Activated naive CD8-positive, alpha-beta T cell treated with anti-CD3 and anti-CD28 coated beads for 36 hours (primary cell): ENCODE measurements at regions not wholly inside any gene's neighbourhood (a gene's known extent, or its start where the extent isn't known, plus 50 kb on each side); places are given as distances from the start of the nearest gene placed in this dataset.

Experiments
- DNase-seq: peaks from one replicate; pipeline ENCODE4 v3.0.0; 2021
- H3K27ac Mint-ChIP-seq: one replicate; pipeline ENCODE4 v1.8.0; 2022; ENCODE audit warnings: mild to moderate bottlenecking, moderate library complexity, mixed read lengths
- H3K27me3 Mint-ChIP-seq: one replicate; pipeline ENCODE4 v1.8.0; 2022; ENCODE audit warnings: mild to moderate bottlenecking, mixed read lengths
- H3K36me3 Mint-ChIP-seq: one replicate; pipeline ENCODE4 v1.8.0; 2021; ENCODE audit warnings: mild to moderate bottlenecking, mixed read lengths
- H3K4me1 Mint-ChIP-seq: one replicate; pipeline ENCODE4 v1.8.0; 2021; ENCODE audit warnings: mixed read lengths
- H3K4me3 Mint-ChIP-seq: one replicate; pipeline ENCODE4 v1.8.0; 2022; ENCODE audit warnings: mild to moderate bottlenecking, moderate library complexity, mixed read lengths
- H3K9me3 Mint-ChIP-seq: one replicate; pipeline ENCODE4 v1.8.0; 2022; ENCODE audit warnings: mixed read lengths

DNA sequence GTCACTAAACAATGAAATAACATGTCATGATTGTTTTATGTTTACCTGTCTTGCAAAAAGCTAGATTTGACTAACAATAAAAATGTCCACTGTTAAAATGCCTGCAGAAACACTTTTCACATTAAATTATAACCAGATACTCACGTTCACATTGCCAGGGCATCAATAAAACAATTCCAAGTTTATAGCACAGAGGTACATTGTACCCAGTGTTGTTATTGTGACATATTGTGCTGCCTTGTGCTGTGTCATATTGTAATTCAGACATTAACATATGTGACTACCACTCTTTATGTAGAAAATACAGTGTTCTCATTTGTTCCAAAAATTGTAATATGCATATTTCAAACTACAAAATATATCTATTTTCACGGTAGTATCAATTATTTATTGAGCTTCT lies 766.1 kb downstream of the NCAM2 start:
- DNase-seq, result no peak
- no peaks in the 10 kb centered on the region for H3K4me1 Mint-ChIP-seq
- H3K4me3 Mint-ChIP-seq, result no peak overlapping the region
- H3K27ac Mint-ChIP-seq, result no peak overlapping the region
- no peaks in the 10 kb centered on the region for H3K27me3 Mint-ChIP-seq
- no peaks in the 10 kb centered on the region for H3K36me3 Mint-ChIP-seq
- peaks cover 2% of the 10 kb centered on the region for H3K9me3 Mint-ChIP-seq

DNA sequence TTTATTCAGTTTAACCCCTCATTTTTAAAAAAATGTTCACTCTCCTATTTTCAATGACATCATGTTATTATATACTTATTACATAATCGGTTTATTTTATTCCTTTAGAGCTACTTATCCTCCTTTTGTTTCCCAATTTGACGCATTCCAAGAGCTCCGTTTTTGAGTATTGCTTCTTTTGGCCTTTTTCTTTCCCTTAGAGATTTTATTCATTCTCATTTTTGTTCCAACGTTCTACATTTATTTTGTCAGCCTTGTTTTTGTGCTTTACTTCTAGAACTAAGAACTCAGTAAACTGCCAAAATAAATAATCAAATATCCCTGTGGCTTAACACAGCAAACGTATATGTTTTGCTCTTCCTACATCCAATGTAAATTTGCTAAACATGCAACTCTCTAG lies 769.1 kb downstream of the NCAM2 start:
- peaks cover 6% of the 10 kb centered on the region for H3K9me3 Mint-ChIP-seq
- H3K4me3 Mint-ChIP-seq, result no peak overlapping the region
- H3K27ac Mint-ChIP-seq, result no peak overlapping the region
- DNase-seq, result no peak
- H3K4me1 Mint-ChIP-seq, result no peaks in the 10 kb centered on the region
- H3K27me3 Mint-ChIP-seq, result no peaks in the 10 kb centered on the region
- no peaks in the 10 kb centered on the region for H3K36me3 Mint-ChIP-seq

DNA sequence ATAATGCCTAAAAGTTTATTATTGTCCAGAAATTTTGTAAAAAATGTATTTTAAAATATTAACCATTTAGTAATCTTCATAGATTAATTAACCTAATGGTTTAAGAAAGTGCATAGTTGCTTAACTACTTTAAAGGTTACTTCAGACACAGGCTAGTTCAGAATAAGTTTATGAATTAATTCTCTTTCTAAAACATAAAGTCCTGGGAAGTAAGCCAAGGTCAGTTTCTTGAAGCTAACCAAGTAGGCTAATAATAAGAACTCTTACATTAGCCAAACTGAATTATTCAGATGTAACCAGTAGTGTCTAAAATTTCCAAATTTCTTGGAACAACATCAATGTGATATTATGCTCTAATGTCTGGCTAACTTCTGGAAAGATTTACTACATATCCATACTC lies 790.4 kb downstream of the NCAM2 start:
- Mint-ChIP-seq H3K9me3 (peaks cover 2% of the 10 kb centered on the region), H3K4me3 (no peak overlapping the region), H3K27ac (no peak overlapping the region), H3K27me3 (no peaks in the 10 kb centered on the region), H3K4me1 (no peaks in the 10 kb centered on the region), H3K36me3 (no peaks in the 10 kb centered on the region)
- no peak for DNase-seq

DNA sequence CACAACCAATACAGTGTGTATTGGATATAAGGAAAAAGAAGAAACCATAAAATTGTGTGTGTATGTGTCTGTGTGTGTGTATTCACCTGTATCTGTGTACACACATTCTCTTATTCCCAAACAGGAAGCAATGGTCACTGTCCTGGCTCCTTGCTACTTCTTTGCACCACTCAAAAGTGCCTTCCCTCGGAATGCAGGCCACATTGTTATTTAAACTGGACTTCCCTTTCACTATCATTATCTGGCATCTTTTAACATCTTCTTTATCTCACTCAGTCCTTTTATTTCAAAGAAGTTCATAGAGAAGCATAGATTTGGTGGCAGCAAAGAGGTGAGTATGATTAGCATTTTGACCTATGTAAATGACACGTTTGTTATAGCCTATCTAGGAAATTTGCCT lies 803.7 kb downstream of the NCAM2 start:
- DNase-seq, result no peak
- Mint-ChIP-seq H3K27ac (no peak overlapping the region), H3K36me3 (no peaks in the 10 kb centered on the region), H3K27me3 (no peaks in the 10 kb centered on the region), H3K4me1 (no peaks in the 10 kb centered on the region), H3K4me3 (no peak overlapping the region), H3K9me3 (no peaks in the 10 kb centered on the region)

DNA sequence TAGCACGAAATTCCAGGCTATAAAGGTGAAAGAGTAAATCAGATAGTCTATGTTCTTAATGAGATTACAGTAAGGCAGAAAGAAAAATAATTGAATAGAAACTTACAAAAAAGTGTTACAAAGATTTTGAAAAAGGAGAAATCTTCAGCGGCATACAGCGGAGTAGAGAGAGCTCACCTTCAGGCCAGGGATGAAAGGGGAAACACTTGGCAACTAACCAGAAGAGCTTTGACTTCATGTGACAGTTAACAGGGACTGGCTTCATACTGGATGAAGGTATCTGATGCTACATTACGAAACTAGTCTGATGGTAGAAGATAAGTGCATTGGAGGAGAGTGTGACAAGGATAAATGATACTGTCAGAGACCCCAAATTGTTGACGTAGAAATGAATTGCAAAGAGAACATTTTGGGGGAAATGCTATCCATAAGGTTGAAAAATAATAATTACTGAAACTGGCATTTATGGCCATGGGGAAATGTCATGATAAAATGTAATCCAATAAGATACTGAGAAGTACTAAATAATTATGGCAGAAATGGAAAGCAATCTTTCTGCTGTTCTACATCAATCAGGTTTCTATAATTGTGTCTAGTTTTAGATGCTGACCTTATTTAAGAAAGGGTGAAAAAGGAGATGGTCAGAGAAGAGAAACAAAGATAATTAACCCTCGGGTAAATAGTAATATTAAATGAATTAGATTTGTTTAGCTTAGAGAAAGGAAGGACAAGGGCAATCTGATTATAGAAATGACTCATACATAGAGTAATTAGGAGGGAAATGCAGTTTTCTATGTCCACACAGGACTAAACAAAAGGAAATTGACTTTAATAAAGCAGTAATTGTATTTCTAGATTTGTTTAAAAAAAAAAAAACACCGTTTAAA lies 808.7 kb downstream of the NCAM2 start:
- no peaks in the 10 kb centered on the region for H3K27me3 Mint-ChIP-seq
- H3K4me1 Mint-ChIP-seq, result no peaks in the 10 kb centered on the region
- H3K9me3 Mint-ChIP-seq, result no peaks in the 10 kb centered on the region
- no peak for DNase-seq
- H3K36me3 Mint-ChIP-seq, result no peaks in the 10 kb centered on the region
- no peak overlapping the region for H3K4me3 Mint-ChIP-seq
- H3K27ac Mint-ChIP-seq, result no peak overlapping the region

DNA sequence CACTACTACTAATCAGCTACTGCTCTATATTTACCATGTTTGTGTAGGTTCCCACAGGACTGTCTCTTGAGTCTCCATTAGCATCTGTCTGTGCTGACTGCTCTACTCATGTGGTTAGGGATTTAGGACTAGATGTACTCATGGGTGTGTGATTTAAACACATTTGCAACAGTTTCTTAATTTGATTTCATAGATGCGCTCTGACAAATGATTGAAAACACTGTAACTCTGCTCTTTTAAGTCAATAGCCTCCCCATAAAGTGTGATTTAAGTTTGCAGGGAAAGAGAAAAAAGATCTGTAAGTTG lies 809.3 kb downstream of the NCAM2 start:
- DNase-seq, result no peak
- no peaks in the 10 kb centered on the region for H3K27me3 Mint-ChIP-seq
- H3K4me1 Mint-ChIP-seq, result no peaks in the 10 kb centered on the region
- H3K4me3 Mint-ChIP-seq, result no peak overlapping the region
- H3K36me3 Mint-ChIP-seq, result no peaks in the 10 kb centered on the region
- no peak overlapping the region for H3K27ac Mint-ChIP-seq
- no peaks in the 10 kb centered on the region for H3K9me3 Mint-ChIP-seq

DNA sequence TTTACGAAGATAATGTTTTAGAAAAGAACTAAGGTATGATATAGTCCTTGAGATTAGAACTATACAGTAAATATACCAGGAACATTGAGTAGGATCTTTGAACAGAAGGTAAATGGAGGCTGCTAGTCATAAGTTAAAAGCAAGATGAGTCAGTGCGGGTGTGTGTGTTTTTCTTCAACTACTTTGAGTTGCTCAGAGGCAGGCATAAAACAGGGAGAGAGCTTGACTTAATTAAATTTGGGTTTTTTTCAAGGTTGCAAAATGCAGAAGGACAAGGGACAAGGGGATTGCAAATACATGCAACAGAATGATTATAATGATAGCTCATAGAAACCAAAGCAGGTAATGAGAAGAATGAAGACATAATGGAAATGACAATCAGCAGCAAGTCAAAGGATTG lies 815.1 kb downstream of the NCAM2 start:
- H3K4me3 Mint-ChIP-seq, result no peak overlapping the region
- H3K9me3 Mint-ChIP-seq, result no peaks in the 10 kb centered on the region
- no peak for DNase-seq
- no peaks in the 10 kb centered on the region for H3K36me3 Mint-ChIP-seq
- no peaks in the 10 kb centered on the region for H3K27me3 Mint-ChIP-seq
- no peaks in the 10 kb centered on the region for H3K4me1 Mint-ChIP-seq
- no peak overlapping the region for H3K27ac Mint-ChIP-seq

DNA sequence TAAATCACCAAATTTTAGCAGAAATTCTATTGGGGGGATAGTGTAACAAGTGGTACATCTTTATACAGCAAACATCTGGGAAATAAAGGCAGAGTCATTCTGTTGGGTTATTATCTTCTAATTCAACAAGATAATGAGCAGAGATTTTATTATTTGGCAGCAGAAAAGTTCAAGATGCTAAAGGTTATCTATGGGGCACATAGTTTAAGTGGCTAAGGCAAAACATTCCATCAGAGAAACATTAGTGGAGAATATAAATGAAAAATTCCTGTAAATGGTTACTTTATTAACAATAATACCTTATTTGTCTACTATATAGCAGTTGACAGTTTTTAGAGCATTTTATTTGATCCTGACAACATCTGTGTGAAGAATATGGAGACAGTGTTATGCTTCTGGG lies 815.7 kb downstream of the NCAM2 start:
- Mint-ChIP-seq H3K9me3 (no peaks in the 10 kb centered on the region), H3K27me3 (no peaks in the 10 kb centered on the region)

DNA sequence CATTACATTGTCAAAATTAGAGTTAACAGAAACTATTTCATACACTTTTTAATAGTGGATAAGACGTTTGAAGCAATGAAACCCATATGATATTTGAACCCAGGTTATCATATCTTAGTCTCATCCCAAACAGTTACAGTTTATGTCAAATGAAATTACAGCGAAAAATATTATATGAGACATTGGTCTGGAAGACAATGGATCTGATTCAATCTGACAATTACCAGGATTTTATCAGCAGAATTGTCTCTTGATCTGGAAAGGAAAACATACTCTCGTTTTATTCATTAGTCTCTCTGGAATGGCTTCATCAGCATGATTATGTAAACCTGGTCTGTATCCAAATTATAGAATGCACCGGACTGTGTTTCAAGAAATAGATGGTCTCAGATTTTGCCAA lies 818.6 kb downstream of the NCAM2 start:
- peaks cover 2% of the 10 kb centered on the region for H3K9me3 Mint-ChIP-seq
- H3K27ac Mint-ChIP-seq, result no peak overlapping the region
- H3K27me3 Mint-ChIP-seq, result no peaks in the 10 kb centered on the region
- no peaks in the 10 kb centered on the region for H3K4me1 Mint-ChIP-seq
- no peak overlapping the region for H3K4me3 Mint-ChIP-seq
- DNase-seq, result no peak
- H3K36me3 Mint-ChIP-seq, result no peaks in the 10 kb centered on the region

More for the DNA sequence above, 815.7 kb downstream of the NCAM2 start:
- no peak for DNase-seq
- Mint-ChIP-seq H3K4me1 (no peaks in the 10 kb centered on the region), H3K4me3 (no peak overlapping the region), H3K27ac (no peak overlapping the region), H3K36me3 (no peaks in the 10 kb centered on the region)

DNA sequence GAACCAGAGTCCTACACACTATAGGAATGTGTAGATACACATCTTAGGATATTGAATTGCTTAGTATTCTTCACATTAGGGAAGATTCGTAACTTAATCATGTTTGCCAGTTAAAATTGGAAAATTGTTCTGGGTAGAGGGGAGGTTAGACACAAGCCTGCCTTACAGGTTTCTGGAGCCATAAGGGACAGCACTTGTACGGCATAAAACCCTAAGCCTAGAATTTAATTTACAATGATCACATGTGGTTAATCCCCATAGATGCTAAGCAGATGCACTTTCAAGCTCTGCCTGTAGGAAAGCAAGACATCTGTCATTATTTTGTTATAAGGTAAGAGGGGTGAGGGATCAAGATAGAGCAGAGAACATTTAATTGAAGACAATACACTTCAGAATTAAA lies 820.7 kb downstream of the NCAM2 start:
- Mint-ChIP-seq H3K27ac (no peak overlapping the region), H3K4me1 (no peaks in the 10 kb centered on the region), H3K36me3 (no peaks in the 10 kb centered on the region), H3K4me3 (no peak overlapping the region), H3K9me3 (peaks cover 2% of the 10 kb centered on the region), H3K27me3 (no peaks in the 10 kb centered on the region)
- DNase-seq, result no peak

DNA sequence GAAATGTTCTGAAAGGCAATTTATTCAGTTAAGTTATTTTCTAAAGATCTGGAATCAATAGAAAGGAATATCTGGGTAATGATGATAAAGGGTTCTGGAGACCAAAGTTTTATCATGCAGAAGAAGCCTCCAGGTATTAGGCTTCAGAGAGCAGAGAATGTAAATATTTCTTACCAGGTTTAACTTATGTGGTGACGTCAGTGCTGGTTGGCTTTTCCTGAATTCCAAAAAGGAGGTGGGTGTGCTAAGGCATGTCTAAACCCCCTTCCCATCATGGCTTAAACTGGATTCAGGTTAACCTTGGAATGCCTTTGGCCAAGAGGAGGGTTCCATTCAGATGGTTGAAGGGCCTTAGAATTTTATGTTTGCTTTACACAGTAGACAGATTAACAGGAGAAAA lies 829.9 kb downstream of the NCAM2 start:
- Mint-ChIP-seq H3K9me3 (peaks cover 2% of the 10 kb centered on the region), H3K27me3 (no peaks in the 10 kb centered on the region), H3K36me3 (no peaks in the 10 kb centered on the region), H3K27ac (no peak overlapping the region), H3K4me1 (no peaks in the 10 kb centered on the region), H3K4me3 (no peak overlapping the region)
- DNase-seq, result no peak

DNA sequence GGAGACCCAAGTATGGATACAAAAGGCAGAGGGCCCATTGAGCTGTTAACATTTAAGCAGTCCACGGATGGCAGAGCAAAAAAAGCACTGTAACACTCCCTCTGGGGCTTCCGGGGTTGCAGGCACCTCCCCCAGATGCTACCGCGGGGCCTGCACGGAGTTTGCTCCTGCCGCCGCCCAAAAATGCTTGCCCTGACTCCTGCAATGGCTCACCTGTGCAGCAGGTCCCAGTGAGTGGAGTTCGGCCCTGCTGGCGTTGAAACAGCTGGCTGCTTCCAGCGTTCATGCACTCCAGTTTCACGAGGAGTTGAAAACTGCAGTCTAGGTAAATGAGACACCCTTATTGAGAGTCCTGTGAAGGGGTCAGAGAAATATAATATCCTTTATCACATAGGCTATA lies 832.8 kb downstream of the NCAM2 start:
- Mint-ChIP-seq H3K9me3 (peaks cover 2% of the 10 kb centered on the region), H3K4me1 (no peaks in the 10 kb centered on the region), H3K27me3 (no peaks in the 10 kb centered on the region), H3K36me3 (no peaks in the 10 kb centered on the region), H3K4me3 (no peak overlapping the region), H3K27ac (no peak overlapping the region)
- DNase-seq, result no peak

DNA sequence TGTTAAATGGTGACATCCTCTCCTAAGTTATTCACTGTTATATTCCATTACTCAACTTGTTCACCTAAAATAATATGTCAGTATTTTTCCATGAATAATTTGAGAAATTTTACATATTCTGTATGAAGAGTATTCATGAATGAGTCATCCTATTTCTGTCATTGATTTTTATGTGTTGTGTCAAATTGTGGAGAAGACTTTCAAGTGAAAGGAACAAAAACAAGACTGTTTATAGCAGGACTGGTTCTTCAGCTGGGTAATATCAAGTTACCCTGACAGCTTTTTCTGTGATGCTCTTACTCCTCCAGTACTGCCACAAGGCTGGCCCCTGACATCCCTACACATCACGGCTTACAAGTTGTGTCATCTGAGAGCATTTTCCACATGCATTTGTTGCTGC lies 847.7 kb downstream of the NCAM2 start:
- Mint-ChIP-seq H3K27ac (no peak overlapping the region), H3K4me1 (no peaks in the 10 kb centered on the region), H3K27me3 (no peaks in the 10 kb centered on the region), H3K36me3 (no peaks in the 10 kb centered on the region), H3K9me3 (peaks cover 2% of the 10 kb centered on the region), H3K4me3 (no peak overlapping the region)
- no peak for DNase-seq

DNA sequence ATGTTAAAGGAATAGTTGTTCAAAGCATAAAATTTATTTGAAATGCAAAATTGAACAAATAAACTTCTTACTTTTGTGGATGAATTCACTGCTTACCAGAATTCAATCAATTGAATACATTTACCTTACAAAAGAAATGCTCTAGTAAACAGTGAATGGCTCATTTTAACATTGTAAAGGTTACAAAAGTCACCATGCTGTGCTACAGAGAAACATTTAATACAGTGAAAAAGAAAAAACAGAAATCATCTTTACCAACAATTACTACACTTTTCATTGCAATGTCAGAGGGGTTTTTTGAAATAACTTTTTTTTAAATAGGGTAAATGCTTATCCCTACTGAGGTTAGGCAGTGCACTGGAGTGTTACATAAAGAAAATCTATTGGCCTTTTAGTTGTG lies 853.0 kb downstream of the NCAM2 start:
- Mint-ChIP-seq H3K27ac (no peak overlapping the region), H3K36me3 (no peaks in the 10 kb centered on the region), H3K27me3 (no peaks in the 10 kb centered on the region), H3K4me1 (no peaks in the 10 kb centered on the region), H3K9me3 (no peaks in the 10 kb centered on the region), H3K4me3 (no peak overlapping the region)
- DNase-seq, result no peak

DNA sequence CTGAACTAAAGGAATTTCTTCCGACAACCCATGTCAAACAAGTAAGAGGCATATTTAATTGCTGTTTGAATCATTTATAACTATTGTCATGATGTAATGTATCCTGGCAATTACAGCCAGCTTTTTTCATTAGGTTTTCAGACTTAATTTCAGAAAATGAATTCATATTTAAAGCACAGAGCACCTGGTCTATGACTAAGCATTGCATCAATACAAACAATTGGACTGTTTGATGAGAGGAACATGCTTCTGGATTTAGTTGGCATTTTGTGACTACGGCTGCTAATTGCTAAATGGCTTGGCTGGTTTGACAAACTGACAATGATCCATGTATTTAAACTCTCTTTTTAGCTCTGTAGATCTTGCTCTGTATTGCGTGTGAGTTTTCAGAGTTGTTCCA lies 853.4 kb downstream of the NCAM2 start:
- no peaks in the 10 kb centered on the region for H3K4me1 Mint-ChIP-seq
- H3K27ac Mint-ChIP-seq, result no peak overlapping the region
- DNase-seq, result no peak
- no peak overlapping the region for H3K4me3 Mint-ChIP-seq
- H3K9me3 Mint-ChIP-seq, result no peaks in the 10 kb centered on the region
- no peaks in the 10 kb centered on the region for H3K27me3 Mint-ChIP-seq
- no peaks in the 10 kb centered on the region for H3K36me3 Mint-ChIP-seq

DNA sequence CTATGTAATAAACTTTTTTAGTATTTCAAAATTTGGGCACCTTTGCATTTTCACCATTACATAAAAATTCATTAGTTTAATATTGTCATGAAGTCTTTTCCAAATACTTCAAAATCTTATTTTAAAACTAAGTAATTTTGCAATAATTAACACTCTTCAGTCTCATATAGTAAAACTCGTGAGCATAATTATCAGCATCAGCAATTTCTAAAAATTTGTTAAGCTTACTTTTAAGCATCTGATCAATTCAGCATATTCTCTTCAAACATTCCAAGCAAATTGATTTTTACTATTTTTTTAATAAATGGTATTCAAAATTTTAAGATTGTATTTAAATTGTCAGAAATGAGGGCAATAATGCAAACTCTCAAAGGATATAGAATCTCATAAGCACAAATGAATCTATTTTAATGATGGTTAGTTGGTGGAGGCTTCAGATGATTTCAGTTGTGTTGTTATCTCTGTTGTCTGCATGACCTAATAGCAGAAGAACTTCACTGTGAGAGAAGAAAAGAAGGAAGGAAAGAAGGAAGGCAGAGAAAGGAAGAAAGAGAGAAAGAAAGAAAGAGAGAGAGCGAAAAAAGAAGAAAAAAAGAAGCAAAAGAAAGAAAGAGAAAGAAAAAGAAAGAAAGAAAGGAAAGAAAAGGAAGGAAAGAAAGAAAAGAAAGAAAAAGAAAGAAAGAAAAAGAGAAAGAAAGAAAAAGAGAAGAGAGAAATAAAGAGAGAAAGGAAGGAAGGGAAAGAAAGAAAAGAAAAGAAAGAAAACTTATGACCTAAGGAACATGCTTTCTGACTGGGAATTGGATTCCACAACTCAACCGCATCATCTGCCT lies 860.5 kb downstream of the NCAM2 start:
- Mint-ChIP-seq H3K27ac (peak overlapping the region; percentile 0), H3K9me3 (no peaks in the 10 kb centered on the region), H3K36me3 (no peaks in the 10 kb centered on the region), H3K4me1 (peaks cover 2% of the 10 kb centered on the region), H3K27me3 (no peaks in the 10 kb centered on the region), H3K4me3 (no peak overlapping the region)
- no peak for DNase-seq
